ENCODE measurements at regions not wholly inside any gene's neighbourhood (a gene's known extent, or its start where the extent isn't known, plus 50 kb on each side); places are given as distances from the start of the nearest gene placed in this dataset.

GRCh38 chr10:10919976-10920375 lies 97.7 kb upstream of the CELF2 start:
- TF ChIP-seq CTCF (IDR thresholded peaks at IDR 0.05; ENCODE audit: poor library complexity) (no peak), EZH2 (IDR thresholded peaks at IDR 0.05; ENCODE audit: borderline replicate concordance) (no peak)
